ENCODE measurements at regions not wholly inside any gene's neighbourhood (a gene's known extent, or its start where the extent isn't known, plus 50 kb on each side); places are given as distances from the start of the nearest gene placed in this dataset.

DNA sequence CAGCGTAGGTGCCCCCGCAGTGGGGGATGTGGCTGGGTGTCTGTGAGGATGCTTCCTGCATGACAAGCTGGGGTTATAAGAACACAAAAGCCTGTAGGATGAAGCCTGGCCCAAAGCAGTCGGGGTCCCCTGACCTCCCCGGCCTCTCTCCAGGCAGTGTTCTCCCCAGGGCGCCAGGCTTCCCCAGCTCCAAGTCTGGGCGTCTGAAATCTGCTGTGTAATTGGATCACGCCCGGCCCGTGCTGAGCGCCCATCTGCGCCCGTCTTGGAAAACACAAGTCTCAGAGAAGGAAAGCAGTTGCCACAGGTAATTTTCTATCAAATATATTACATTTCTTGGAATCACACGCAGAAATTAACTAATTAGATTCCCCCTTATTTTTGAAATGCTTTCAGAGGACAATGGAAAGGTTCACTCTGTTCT lies 233.3 kb downstream of the CTTN start:
- no peak for DNase-seq

DNA sequence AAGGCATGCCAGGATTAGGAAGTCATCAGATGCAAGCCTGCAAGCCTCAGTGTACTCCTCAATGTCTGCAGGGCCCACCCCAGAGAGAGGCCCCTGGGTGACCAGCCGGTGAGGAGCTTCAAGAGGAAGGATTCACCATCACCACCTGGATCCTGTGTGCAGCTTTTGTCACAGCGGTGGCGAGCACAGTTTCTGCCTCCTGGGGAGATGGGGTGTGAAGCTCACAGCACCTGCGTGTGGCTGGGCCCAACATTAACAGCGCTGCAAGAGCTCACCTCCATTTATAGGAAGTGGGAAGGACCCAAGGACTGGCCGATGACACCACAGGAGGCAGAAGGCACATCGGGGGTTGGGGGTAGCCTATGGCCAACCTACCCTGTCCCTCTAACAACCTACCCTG lies 235.3 kb downstream of the CTTN start:
- DNase-seq = no peak

DNA sequence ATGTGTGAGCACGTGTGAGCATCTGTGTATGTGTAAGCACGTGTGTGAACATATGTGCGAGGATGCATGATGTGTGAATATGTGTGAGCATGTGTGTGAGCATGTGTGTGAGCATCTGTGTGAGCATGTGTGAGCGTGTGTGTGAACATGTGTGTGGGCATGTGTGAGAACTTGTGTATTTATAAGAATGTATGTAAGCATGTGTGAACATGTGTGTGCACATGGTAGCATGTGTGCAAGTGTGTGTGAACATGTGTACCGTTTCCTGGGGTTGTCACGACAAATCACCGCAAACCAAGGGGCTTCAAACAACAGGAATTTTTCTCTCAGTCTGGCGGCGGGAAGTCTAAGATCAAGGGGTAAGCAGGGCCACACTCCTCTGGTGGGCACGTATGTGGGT lies 238.3 kb downstream of the CTTN start:
- DNase-seq = no peak

DNA sequence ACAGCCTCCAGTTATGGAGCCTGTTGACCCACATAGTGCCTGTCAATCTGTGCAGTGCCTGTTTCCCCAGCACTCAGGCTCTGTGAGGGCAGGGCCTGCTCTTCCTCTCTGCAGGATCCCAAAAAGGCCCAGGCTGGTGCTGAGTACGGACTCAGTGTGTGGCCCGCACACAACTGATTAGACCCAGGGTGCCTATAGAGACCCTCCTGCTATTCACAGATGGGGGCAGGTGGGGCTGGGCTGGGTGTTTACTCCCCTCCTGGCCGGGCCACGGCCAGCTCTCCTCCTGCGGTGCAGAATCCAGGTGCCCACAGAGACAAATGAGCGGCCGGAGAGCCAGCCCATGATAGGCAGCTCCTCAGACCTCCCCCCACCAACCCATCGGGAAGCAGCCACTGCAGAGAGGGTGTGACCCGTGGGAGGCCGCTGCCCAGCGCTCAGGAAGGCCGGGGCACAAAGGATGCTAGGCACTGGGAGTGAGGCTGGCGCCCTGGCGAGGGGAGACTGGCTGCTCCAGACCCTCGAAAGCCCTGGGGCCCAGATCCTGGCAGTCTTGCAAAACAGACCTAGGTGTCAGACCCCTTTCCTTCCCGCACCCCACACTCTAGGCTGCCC lies 239.0 kb downstream of the CTTN start:
- no peak for DNase-seq

DNA sequence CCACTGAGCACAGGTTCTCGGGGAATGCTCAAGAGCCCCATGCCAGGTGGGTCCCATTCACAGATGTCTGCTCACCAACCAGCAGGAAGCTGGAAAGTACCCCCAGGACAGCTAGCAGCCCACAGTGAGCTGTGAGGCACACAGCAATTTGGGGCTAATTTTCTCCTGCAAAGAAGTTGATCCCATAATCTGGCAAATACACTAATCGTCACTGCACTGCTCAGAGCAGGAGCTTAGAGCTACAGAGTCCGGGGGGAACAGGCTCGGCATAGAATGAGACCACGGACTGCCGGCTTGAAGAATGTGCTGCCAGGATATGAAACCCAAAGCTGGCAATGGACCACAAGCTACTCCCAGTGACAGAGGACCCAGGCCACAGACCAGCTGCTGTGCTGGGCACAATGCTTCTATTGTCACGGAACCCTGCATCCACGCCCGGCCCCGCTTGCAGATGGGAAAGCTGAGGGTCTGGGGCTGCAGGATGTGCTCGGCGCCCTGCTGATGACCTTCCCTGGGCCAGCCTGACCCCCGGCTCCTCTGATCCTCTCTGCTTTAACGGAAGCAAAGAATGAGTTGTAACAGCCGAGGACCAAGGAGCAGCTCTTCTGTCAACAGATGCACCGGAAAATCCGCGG lies 239.7 kb downstream of the CTTN start:
- no peak for DNase-seq

DNA sequence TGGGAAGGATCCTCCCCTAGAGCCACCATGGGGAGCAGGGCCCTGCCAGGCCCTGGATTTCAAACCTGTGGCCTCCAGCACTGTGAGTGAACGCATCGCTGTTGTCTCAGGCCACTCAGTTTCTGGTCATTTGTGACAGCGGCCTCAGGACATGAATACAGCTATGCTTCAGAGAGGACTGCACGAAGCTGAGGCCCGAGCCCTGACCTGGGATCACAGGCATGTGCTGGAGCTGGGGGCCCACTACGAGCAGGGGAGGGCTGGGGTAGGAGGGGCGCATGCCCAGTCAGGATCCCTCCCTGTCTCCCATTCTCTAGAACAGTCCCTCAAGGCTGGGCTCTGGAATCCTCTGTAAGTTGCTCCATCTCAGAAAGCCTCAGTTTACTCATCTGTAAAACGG lies 242.1 kb downstream of the CTTN start:
- DNase-seq = no peak

DNA sequence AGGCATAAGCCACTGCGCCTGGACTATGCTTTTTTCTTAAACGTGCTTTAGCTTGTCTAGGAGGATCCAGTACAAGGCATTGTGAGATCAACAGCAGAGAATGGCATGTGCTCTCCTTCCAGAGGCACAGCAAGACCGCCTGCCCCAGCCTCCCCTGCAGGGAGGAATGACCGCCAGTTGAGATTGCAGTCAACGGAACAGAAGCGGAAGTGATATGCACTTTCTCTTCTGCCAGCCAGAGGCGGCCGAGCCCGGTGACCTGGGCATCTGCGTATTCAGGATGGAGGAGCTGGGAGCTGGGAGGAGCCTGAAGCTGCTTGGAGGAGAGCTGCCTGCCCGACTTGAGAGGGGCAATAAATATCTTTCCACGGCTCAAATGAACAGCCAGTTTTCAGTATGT lies 243.0 kb downstream of the CTTN start:
- DNase-seq = peak; percentile 58

DNA sequence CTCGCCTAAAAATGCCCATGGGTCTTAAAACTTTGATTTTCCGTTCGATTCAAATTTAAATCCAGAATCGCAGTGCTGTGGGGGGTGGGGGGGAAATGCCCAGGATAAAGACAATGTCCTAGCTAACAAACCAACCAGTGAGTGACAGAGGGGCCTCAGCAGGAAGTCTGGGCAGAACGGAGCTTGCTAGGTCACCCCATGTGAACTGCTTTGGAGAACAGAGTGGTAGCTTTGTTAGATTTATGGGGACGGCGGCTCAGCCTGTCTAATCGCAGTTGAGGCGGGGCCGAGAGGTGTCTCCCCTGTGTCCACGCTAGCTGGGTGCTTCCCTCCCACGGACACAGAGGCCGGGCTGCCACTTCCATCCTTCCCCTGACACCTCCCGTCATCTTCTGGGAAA lies 243.9 kb downstream of the CTTN start:
- DNase-seq = no peak

DNA sequence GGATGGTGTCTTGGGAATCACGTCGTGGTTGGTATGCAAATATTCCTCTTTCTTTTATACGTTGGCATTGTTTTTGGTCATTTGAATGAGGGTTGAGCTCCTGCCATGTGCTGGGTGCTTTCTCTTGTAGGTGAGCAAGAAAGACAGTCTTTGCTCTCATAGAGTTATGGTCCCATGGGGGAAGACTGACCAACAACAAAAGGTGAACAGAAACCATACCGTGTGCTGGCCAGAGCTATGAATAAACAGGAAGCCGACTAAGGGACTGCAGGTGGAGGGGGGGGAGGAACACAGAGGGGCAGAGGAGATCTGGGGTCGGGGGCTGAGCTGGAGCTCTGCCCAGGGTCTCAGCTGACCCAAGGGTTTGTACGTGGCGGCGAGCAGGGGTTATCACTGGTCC lies 245.3 kb downstream of the CTTN start:
- no peak for DNase-seq

DNA sequence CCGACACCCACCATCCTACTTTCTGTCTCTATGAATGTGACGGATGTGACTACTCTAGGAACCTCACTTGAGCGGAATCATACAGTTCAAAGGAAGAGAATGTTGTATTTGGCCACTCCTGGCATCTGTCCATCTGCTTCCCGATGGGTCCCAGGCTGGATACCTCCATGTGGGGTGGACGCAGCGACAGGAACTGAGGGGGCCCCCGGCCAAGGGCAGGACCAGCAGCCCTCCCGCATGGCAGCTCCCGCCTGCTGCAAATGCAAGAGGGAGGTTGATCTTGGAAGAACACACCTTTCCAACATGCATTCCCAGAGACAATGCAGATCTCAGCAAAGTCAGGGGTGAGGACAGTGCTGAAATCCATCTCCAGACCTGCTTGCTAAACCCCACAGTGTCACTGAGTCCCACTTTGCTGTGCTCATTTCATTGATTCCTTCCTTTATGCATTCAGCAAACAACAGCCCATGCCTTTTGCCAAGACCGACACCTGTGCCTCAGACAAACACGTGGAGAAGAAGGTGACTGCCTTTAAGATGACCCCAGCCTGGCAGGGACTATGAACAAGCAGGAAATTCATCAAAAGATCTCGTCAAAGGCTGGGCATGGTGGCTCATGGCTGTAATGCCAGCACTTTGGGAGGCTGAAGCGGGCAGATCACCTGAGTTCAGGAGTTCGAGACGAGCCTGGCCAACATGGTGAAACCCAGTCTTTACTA lies 246.2 kb downstream of the CTTN start:
- DNase-seq = no peak

DNA sequence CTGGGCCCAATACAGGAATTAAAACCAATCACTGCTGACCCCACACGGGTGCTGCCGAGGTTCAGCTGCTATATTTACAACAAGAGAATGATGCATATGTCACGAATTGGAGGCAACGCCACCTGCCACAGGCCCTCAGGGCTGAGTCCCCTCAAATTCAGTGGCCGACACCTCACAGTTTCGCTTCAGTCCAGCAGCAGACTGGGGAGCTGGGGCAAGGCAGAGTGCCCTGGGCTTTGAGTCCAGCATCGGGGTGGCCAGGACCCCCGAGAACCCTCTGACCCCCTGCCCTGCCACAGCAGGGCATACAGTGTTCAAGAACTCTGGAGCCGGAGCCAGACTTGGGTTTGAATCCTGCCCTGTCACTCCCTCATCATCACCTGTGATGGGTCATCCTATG lies 247.2 kb downstream of the CTTN start:
- no peak for DNase-seq

DNA sequence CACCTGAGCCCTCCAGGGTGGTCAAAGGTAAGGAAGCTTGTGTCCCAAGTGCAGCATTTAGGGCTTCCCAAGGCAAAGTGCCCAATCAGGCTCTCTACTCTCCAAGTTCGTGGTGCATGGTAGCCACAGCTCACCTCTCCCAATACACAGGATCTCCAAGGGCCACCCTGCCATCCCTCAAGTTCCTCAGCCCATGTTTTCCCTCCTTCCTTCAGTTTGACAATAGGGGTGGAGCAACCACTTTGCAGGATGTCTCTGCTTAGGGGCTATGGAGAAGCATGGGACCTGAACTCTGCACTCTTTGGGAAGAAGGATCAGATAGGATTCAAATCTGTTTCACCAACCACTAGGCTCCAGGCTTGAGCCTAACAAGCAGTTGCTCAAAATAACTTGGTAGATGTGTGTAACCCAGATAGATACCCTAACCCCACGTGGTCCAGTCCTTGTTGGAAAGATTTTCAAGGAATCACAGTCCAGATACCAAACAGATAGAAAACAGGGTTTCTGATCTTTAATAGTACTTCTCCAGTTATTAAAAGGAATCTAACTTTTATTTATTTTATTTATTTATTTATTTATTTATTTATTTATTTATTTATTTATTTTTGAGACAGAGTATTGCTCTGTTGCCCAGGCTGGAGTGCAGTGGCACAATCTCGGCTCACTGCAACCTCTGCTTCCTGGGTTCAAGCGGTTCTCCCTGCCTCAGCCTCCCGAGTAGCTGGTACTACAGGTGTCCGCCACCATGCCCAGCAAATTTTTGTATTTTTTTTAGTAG lies 248.1 kb downstream of the CTTN start:
- DNase-seq = no peak

DNA sequence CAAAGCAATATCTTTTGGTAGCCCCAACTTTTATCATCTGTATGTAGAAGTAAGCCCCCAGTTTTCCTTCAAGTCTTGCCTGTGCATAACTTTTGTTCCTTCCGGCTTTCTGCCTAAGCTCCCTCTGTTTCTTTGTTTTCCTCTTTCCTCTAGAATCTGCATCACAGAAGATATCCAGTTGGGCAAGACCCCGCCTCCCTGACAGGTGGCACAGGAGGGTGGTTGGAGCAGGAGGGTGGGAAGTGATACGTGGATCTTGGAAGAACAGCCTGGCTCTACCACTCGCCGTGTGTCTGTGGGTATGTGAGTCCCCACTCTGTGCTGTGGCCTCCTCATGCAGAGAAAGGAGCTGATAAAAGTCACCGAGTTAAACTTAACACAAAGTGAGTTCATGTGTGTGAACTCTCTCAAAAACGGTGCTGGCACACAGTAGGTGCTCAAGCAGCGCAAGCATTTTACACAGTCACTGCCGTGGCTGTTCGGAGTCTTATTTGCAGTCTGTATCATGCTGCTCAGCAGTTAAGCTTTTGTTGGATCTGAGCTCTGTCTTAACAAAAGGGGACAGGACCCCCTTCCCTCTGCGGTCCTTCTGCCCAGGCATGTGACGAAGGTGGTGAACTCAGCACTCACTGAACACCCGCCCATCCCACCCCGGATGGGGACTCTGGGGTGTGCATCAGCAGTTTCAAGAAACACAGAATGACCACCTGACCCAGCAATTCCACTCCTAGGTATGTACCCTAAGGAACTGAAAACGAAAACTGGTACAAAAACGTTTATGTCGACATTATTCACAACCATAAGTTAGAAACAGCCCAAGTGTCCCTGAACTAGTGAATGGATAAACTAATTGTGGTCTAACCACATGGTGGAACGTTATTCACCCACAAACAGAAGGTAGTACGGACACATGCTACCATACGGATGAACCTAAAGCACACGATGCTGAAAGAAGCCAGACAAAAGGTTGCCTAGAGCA lies 249.1 kb downstream of the CTTN start:
- DNase-seq = no peak

DNA sequence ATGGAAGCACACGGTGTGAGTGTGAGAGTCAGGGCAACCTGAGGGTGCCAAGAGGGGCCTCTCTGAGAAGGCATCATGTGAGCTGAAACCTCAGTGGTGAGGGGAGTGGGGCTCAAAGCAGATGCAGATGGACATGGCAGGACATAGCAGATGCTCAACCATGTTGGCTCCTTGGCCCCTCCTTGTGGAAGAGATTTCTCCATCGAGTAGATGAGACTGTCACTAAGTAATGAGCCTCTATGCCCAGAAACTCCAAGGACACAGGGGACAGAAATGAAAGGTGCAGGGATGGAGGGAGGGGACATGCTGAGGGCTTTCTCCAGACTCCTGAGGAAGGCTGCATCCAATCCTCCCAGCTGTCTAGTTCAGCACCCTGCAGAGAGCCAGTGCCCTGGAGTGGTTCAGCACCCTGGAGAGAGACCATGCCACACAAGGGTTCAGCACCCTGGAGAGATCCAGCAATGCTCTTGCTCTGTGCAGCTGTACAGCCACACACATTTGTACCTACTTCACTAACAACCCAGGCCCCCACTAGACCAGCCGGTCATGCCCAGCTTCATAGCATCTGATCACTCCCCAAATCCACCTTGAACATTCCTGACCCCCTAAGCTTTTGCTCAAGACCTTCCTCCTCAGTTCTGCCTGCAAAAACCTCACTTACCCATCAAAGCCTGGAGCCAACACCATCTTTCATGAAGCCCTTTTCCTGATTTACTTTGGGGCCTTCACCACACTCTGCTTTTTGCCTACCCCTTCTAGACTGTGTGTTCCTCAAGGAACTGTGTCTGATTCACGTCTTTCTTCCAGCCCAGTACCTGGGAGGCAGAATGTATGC lies 252.0 kb downstream of the CTTN start:
- peak; percentile 98 for DNase-seq

DNA sequence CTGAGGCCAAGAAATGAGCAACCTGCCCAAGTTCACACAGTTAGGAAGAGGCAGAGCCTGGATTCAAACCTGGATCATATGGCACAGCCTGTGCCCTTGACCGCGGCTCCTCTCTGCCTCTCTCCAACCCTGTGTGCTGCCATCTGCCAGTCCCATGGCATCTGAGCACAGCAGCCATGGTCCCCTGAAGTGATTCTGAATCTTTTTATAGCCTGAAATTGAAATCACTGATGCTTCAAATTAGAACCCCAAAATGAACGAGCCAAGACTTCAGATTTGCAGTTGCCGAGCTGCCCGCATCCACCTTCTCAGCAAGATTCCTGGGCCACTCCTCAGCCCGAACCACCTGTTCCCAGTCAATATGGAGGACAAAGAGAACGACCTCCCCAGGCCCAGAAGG lies 252.7 kb downstream of the CTTN start:
- DNase-seq = no peak

DNA sequence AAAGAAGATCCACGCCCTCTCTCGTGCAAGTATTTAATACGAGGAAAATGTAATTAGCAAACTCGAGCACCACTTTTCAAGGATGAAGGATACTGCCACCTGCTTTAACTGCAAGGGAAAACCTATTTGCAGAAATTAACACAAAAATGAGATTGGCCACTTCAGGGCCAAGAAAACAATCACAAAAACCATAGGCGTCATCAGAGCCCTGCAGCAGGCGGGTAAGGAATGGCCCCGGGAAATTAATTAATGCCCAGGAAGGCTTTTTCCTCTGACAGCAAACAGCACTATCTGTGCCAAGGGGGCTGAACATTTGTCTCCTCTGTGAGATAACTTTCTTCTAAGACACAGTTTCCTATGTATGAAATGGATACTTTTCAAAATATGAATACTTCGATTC lies 255.7 kb downstream of the CTTN start:
- DNase-seq = no peak

DNA sequence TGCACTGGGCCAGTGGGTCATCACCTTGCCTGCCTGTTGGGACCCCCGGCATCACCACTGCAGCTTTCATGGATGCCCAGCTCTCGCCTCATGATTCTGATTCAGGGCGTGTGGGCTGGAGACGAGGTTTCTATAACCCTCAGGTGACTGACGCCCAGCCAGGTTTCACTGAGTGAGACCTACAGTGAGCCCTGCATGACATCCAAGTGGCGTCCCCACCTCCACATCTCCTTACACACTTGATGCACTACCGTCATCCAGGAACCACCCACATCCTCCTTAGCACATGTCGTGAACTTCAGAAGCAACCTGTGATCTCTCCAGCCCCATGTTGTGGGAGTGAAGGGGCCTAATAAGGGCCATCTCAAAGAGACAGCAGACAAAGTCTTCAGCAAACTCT lies 257.5 kb downstream of the CTTN start:
- no peak for DNase-seq

DNA sequence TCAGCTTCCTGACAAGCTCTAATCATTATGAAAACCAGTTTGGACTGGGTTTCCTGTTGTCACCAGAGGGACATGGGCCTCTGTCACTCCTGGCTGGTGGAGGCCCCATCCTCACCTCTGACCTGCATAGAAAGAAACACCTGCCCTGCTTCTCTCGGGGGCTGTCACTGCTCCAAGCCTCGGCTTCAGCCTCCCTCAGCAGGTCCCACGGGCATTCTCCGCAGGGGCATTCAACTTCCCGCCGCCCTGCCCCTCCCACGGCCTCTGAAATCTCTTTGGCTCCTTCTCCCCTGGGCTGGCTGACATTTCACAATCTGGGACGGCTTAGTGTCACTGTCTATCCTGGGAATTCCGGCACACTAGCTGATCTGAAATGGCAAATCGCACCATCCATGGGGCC lies 257.9 kb downstream of the CTTN start:
- DNase-seq = no peak

DNA sequence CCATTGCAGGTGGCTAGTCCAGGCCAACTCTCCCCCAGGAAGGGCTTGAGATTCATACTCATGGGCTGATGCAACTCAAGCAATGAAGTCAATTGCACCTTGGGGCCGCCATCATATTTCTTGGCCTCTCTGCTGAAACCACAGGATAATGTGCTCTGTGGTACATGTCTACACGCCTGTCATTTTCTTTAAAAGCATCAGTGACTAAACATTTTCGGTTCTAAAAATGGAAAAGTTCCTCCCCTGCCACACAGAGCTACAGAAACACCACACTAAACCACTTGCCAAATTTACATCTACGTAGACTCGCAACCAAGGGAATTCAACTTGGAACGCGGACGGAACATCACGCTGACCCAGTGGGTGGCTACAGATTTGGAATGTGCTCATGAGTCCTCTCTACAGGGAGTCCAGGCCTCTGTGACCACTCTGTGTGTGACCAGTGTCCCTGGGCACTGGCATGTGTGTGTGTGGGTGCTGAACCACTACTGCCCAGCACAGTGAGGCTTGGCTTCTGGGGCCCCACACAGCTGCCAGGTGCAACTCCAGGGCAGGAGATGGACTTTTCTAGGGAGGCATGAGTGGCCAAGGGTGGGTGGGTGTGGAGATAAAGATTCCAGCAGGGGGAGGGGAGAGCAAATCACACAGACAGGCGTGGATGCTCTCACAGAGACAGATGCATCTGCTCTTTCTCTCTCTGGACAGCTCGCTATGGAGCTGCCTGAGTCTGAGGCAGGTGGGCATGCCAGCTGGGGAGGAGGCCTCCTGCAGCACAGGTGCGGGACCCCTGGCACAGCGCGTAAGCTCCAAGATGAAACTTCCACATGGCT lies 261.9 kb downstream of the CTTN start:
- no peak for DNase-seq

DNA sequence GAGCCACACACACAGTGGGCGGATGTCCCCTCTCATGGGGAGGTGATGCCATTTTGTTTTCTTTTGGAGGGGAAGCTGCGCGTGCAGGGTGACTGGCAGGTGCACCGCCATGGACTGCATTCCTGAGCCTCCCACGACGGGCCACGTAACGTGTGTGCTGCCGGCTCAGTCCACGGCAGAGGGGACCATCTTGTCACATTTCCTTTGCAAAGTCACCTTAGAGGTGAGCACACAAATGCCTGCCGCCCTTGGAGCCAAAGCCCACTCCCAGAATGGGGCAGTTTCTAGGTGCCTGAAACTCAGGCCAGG lies 262.5 kb downstream of the CTTN start:
- DNase-seq = no peak
